Heart left ventricle (tissue), 13 donors: ENCODE measurements at regions not wholly inside any gene's neighbourhood (a gene's known extent, or its start where the extent isn't known, plus 50 kb on each side); places are given as distances from the start of the nearest gene placed in this dataset.

ENCODE experiments used
- CTCF ChIP-seq, 12 donors: fragments of 200-600 bp; sonication (generic) in 4 of 12; IDR thresholded peaks; one replicate each; pipeline versions ENCODE4 v1.5.0 to v1.8.0; 2018 to 2022; ENCODE audit warnings: antibody characterized with exemption in 12 of 12, mild to moderate bottlenecking in 5 of 12
- POLR2A ChIP-seq, 2 donors: fragments of 450-650 bp; IDR thresholded peaks; one replicate each; pipeline ENCODE4 v1.6.1; 2017; ENCODE audit warnings: antibody characterized with exemption in 2 of 2, mild to moderate bottlenecking in 2 of 2, moderate library complexity in 2 of 2
- donor health status: ischemic (EF 13 %, LVEDD 7.1; RV severe dilation, severe dysfunction).
- donor health status: DM: no; HTN: yes; CAD: no.
- donor health status: DM: no; HTN: no; CAD: no.
- donor health status: ischemic (EF 25% LVEDD 6.9; RV normal size, moderate dysfunction).
- donor health status: ischemic (EF 25% LVEDD 5.7; RV mildly dilated, moderate dysfunction).
- donor health status: ischemic (EF 35%, LVEDD 5.7; RV mildly dilated, moderate dysfunction).
- donor health status: nonischemic (EF 11% LVEDD 7.7; RV severe dilation, severe dysfunction).
- donor health status: DM: yes; HTN: yes; CAD: no.
- donor health status: PGD.
- donor health status: ischemic (EF 29% LVEDD 5.4; RV normal size, mild dysfunction).
- donor health status: nonischemic (EF 23%, LVEDD 6.1; RV moderate dilation, normal function).

- TF ChIP-seq CTCF (IDR thresholded peaks at IDR 0.05): no peak
- no peak for TF ChIP-seq POLR2A (IDR thresholded peaks at IDR 0.05)
These were observed 55.3 kb upstream of the ZRANB1 start for GRCh38 chr10:124886610-124887009.
